Trophoblast cell (in vitro differentiated cells and primary cell): ENCODE measurements at regions not wholly inside any gene's neighbourhood (a gene's known extent, or its start where the extent isn't known, plus 50 kb on each side); places are given as distances from the start of the nearest gene placed in this dataset.

Experiments
- DNase-seq, 2 donors: peaks; one replicate each; pipeline ENCODE4 v3.0.0-alpha.2; 2016
- H2AFZ ChIP-seq: 2 replicates; pipeline ENCODE4 v1.6.1; 2013; ENCODE audit warnings: low read length, moderate library complexity, mild to moderate bottlenecking; ENCODE audit not compliant: insufficient read depth, poor library complexity
- H2AK5ac ChIP-seq: 2 replicates; pipeline ENCODE4 v1.6.1; 2013; ENCODE audit warnings: mild to moderate bottlenecking, low read length
- H2BK120ac ChIP-seq: 2 replicates; pipeline ENCODE4 v1.6.1; 2013; ENCODE audit warnings: low read length, mild to moderate bottlenecking, moderate library complexity; ENCODE audit not compliant: insufficient read depth, poor library complexity
- H2BK12ac ChIP-seq: 2 replicates; pipeline ENCODE4 v1.6.1; 2013; ENCODE audit warnings: mild to moderate bottlenecking, low read length, moderate library complexity
- H2BK5ac ChIP-seq: 2 replicates; pipeline ENCODE4 v1.6.1; 2013; ENCODE audit warnings: low read length, low read depth, moderate library complexity, mild to moderate bottlenecking; ENCODE audit not compliant: poor library complexity
- H3K14ac ChIP-seq: 2 replicates; pipeline ENCODE4 v1.6.1; 2013; ENCODE audit warnings: mild to moderate bottlenecking, low read length
- H3K18ac ChIP-seq: 2 replicates; pipeline ENCODE4 v1.6.1; 2013; ENCODE audit warnings: mild to moderate bottlenecking, low read length
- H3K23ac ChIP-seq: 2 replicates; pipeline ENCODE4 v1.6.1; 2013; ENCODE audit warnings: low read length
- H3K27ac ChIP-seq: 2 replicates; pipeline ENCODE4 v1.5.1; 2013; ENCODE audit warnings: low read depth, mild to moderate bottlenecking, inconsistent platforms, low read length, moderate library complexity
- H3K27me3 ChIP-seq: 2 replicates; pipeline ENCODE4 v1.6.1; 2013; ENCODE audit warnings: inconsistent platforms, mild to moderate bottlenecking, low read length, moderate library complexity; ENCODE audit not compliant: insufficient read depth
- H3K36me3 ChIP-seq, 2 experiments: 1 replicate in 1 of 2; 2 replicates in 1 of 2; pipeline ENCODE4 v1.6.1; 2013; ENCODE audit warnings: low read length in 2 of 2, mild to moderate bottlenecking in 2 of 2, moderate library complexity in 1 of 2; ENCODE audit not compliant: insufficient read depth in 2 of 2, control insufficient read depth in 1 of 2
- H3K4ac ChIP-seq: 2 replicates; pipeline ENCODE4 v1.6.1; 2013; ENCODE audit warnings: low read depth, mild to moderate bottlenecking, low read length, moderate library complexity
- H3K4me1 ChIP-seq, 2 experiments: 1 replicate in 1 of 2; 2 replicates in 1 of 2; pipeline ENCODE4 v1.6.1; 2013; ENCODE audit warnings: low read length in 2 of 2, mild to moderate bottlenecking in 2 of 2, moderate library complexity in 1 of 2; ENCODE audit not compliant: insufficient read depth in 2 of 2, control insufficient read depth in 1 of 2
- H3K4me2 ChIP-seq: 2 replicates; pipeline ENCODE4 v1.6.1; 2013; ENCODE audit warnings: inconsistent platforms, mild to moderate bottlenecking, low read length, moderate library complexity
- H3K4me3 ChIP-seq: 2 replicates; pipeline ENCODE4 v1.5.1; 2013; ENCODE audit warnings: mild to moderate bottlenecking, low read depth, low read length, inconsistent platforms
- H3K79me1 ChIP-seq: one replicate; pipeline ENCODE4 v1.6.1; 2013; ENCODE audit warnings: low read length
- H3K79me2 ChIP-seq: 2 replicates; pipeline ENCODE4 v1.6.1; 2013; ENCODE audit warnings: low read length, mild to moderate bottlenecking; ENCODE audit not compliant: control insufficient read depth, insufficient read depth, poor library complexity
- H3K9ac ChIP-seq: 2 replicates; pipeline ENCODE4 v1.6.1; 2013; ENCODE audit warnings: mild to moderate bottlenecking, low read length
- H3K9me3 ChIP-seq: 2 replicates; pipeline ENCODE4 v1.6.1; 2013; ENCODE audit warnings: low read depth, mild to moderate bottlenecking, control low read depth, inconsistent platforms, low read length; ENCODE audit not compliant: insufficient read depth
- H4K12ac ChIP-seq: 2 replicates; pipeline ENCODE4 v1.6.1; 2013; ENCODE audit warnings: low read depth, mild to moderate bottlenecking, low read length, moderate library complexity
- H4K8ac ChIP-seq: 2 replicates; pipeline ENCODE4 v1.6.1; 2013; ENCODE audit warnings: low read depth, mild to moderate bottlenecking, low read length, moderate library complexity
- H4K91ac ChIP-seq: one replicate; pipeline ENCODE4 v1.6.1; 2013; ENCODE audit warnings: low read depth, mild to moderate bottlenecking, low read length, moderate library complexity
- WGBS: extraction: QIAGEN DNeasy Blood & Tissue Kit; methylation state at CpG from one replicate; pipeline ENCODE4 v1.1.7; 2013; ENCODE audit warnings: missing lambda C conversion rate; ENCODE audit not compliant: insufficient read length, insufficient coverage; ENCODE audit errors: extremely low coverage; 5-methylcytosine and 5-hydroxymethylcytosine counted together

GRCh38 chr1:95635811-95636210 is 401.8 kb downstream of the RWDD3 start:
- no peak overlapping the region for H4K8ac ChIP-seq
- H3K4ac ChIP-seq, result no peak overlapping the region
- H3K23ac ChIP-seq, result no peak overlapping the region

GRCh38 chr1:95636897-95637296 is 402.9 kb downstream of the RWDD3 start:
- H2AK5ac ChIP-seq, result no peak overlapping the region
- no peak overlapping the region for H2BK5ac ChIP-seq
- no peak overlapping the region for H3K4me2 ChIP-seq
- no peak overlapping the region for H3K14ac ChIP-seq
- no peaks in the 10 kb centered on the region for H3K36me3 ChIP-seq
- no peaks in the 10 kb centered on the region for H3K4me1 ChIP-seq
- no peaks in the 10 kb centered on the region for H3K79me1 ChIP-seq
- no CpG with 5 or more reads among the region's 1 CpG for WGBS
- H4K12ac ChIP-seq, result no peak overlapping the region
- no peak for DNase-seq
- no peak overlapping the region for H4K91ac ChIP-seq
- H4K8ac ChIP-seq, result no peak overlapping the region
- H2AFZ ChIP-seq, result no peak overlapping the region
- no peak overlapping the region for H3K4me3 ChIP-seq
- H3K79me2 ChIP-seq, result no peaks in the 10 kb centered on the region
- no peak overlapping the region for H3K23ac ChIP-seq
- no peak overlapping the region for H3K18ac ChIP-seq
- no peaks in the 10 kb centered on the region for H3K27me3 ChIP-seq
- no peak overlapping the region for H3K27ac ChIP-seq
- no peak overlapping the region for H3K4ac ChIP-seq
- H2BK12ac ChIP-seq, result no peak overlapping the region
- no peak overlapping the region for H3K9ac ChIP-seq
- H3K9me3 ChIP-seq, result no peaks in the 10 kb centered on the region
- H2BK120ac ChIP-seq, result no peak overlapping the region

More at GRCh38 chr1:95635811-95636210, 401.8 kb downstream of the RWDD3 start:
- no peaks in the 10 kb centered on the region for H3K79me2 ChIP-seq
- H2BK120ac ChIP-seq, result no peak overlapping the region
- no CpG with 5 or more reads among the region's 3 CpGs for WGBS
- H3K9ac ChIP-seq, result no peak overlapping the region
- no peak overlapping the region for H2BK5ac ChIP-seq
- no peak overlapping the region for H4K91ac ChIP-seq
- no peak overlapping the region for H3K27ac ChIP-seq
- no peak overlapping the region for H2BK12ac ChIP-seq
- DNase-seq, result no peak
- H3K14ac ChIP-seq, result no peak overlapping the region
- no peak overlapping the region for H3K4me2 ChIP-seq
- no peaks in the 10 kb centered on the region for H3K36me3 ChIP-seq
- H4K12ac ChIP-seq, result no peak overlapping the region
- H3K4me3 ChIP-seq, result no peak overlapping the region
- H3K27me3 ChIP-seq, result no peaks in the 10 kb centered on the region
- H3K18ac ChIP-seq, result no peak overlapping the region
- no peak overlapping the region for H2AK5ac ChIP-seq
- no peaks in the 10 kb centered on the region for H3K9me3 ChIP-seq
- H3K4me1 ChIP-seq, result no peaks in the 10 kb centered on the region
- no peak overlapping the region for H2AFZ ChIP-seq
- H3K79me1 ChIP-seq, result no peaks in the 10 kb centered on the region

- Histone ChIP-seq H2AFZ (no peak overlapping the region), H2BK120ac (no peak overlapping the region), H3K14ac (no peak overlapping the region), H3K79me1 (no peaks in the 10 kb centered on the region), H2BK5ac (no peak overlapping the region), H3K36me3 (no peaks in the 10 kb centered on the region), H3K23ac (no peak overlapping the region), H3K4me1 (no peaks in the 10 kb centered on the region), H3K9me3 (no peaks in the 10 kb centered on the region), H3K4me2 (no peak overlapping the region), H2AK5ac (no peak overlapping the region), H3K9ac (no peak overlapping the region), H3K79me2 (no peaks in the 10 kb centered on the region), H4K91ac (no peak overlapping the region), H3K4ac (no peak overlapping the region), H3K4me3 (no peak overlapping the region), H3K27me3 (no peaks in the 10 kb centered on the region), H2BK12ac (no peak overlapping the region), H4K12ac (no peak overlapping the region), H3K27ac (no peak overlapping the region), H4K8ac (no peak overlapping the region), H3K18ac (no peak overlapping the region)
- no peak for DNase-seq
- no CpG with 5 or more reads among the region's 2 CpGs for WGBS
These were observed 406.7 kb downstream of the RWDD3 start for GRCh38 chr1:95640746-95641145.

GRCh38 chr1:95641386-95641785 is 407.4 kb downstream of the RWDD3 start:
- Histone ChIP-seq H2BK12ac (no peak overlapping the region), H3K36me3 (no peaks in the 10 kb centered on the region), H2AK5ac (no peak overlapping the region), H4K12ac (no peak overlapping the region), H3K4me1 (no peaks in the 10 kb centered on the region), H3K79me2 (no peaks in the 10 kb centered on the region), H2AFZ (no peak overlapping the region), H3K23ac (no peak overlapping the region), H3K4me3 (no peak overlapping the region), H3K4me2 (no peak overlapping the region), H3K79me1 (no peaks in the 10 kb centered on the region), H3K27ac (no peak overlapping the region), H3K14ac (no peak overlapping the region), H2BK120ac (no peak overlapping the region), H4K91ac (no peak overlapping the region), H3K27me3 (no peaks in the 10 kb centered on the region), H2BK5ac (no peak overlapping the region), H3K18ac (no peak overlapping the region), H3K9me3 (no peaks in the 10 kb centered on the region), H3K9ac (no peak overlapping the region), H4K8ac (no peak overlapping the region), H3K4ac (no peak overlapping the region)
- DNase-seq, result no peak
- no CpG with 5 or more reads among the region's 2 CpGs for WGBS
